GM12892 (cell line): ENCODE measurements at regions not wholly inside any gene's neighbourhood (a gene's known extent, or its start where the extent isn't known, plus 50 kb on each side); places are given as distances from the start of the nearest gene placed in this dataset.

Source experiments
- POLR2A ChIP-seq: IDR thresholded peaks from 2 replicates; pipeline ENCODE4 v1.6.1; 2011; ENCODE audit warnings: low read depth, low read length, control low read depth
- POLR2AphosphoS5 ChIP-seq: IDR thresholded peaks from 2 replicates; pipeline ENCODE4 v1.6.1; 2011; ENCODE audit warnings: low read depth, low read length, control low read depth

DNA sequence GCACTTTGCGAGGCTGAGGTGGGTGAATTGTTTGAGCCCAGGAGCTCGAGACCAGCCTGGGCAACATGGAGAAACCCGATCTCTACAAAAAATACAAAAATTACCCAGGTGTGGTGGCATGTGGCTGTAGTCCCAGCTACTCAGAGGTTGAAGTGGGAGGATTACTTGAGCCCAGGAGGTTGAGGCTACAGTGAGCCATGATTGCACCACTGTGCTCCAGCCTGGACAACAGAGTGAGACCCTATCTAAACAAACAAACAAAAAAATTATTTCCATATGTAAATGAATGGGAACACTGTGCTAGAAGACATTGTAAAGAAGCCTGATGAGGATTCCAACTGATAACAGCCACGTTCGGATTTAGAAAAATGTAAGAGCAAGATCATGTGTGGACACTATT lies 154.2 kb downstream of the ZFP64 start:
- TF ChIP-seq POLR2AphosphoS5 (no peak), POLR2A (no peak)
